ENCODE measurements at regions not wholly inside any gene's neighbourhood (a gene's known extent, or its start where the extent isn't known, plus 50 kb on each side); places are given as distances from the start of the nearest gene placed in this dataset.

DNA sequence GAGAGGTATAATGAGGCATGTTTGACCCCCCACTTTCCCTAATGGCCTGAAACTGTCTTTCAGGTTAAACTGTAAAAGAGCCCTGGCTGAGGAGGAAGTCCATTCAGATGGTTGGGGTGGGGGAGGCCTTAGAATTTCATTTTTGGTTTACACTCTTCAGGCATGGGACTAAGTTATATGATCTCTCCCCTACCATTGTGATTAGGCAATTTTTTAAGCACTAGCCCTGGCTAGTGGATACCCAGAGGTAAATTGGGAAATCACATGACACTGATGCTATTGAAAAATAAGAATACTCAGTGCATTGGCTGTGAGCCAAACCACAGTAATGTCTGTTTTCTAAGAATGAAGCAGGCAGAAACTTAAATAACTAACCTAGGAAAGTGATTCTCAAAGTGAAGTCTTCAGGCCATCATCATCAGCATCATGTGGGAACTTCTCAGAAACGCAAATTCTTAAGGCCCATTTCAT is 149.7 kb downstream of the RRAGB start:
- ChIA-PET POLR2A (ENCODE audit: partially characterized antibody) (no interaction called here), CTCF (ENCODE audit: partially characterized antibody) (no interaction called here)
- H3K9me3 ChIP-seq (ENCODE audit: insufficient read depth in 2 of 2, low read depth in 1 of 2, low read length in 1 of 2), result no peaks in the 10 kb centered on the region
- H4K20me1 ChIP-seq (replicated peaks in 1 of 2; ENCODE audit: control insufficient read depth in 1 of 2, insufficient read depth in 2 of 2, low read length in 2 of 2), result no peaks in the 10 kb centered on the region
- 92% methylated on average over 1 of the region's 1 CpG; no CpG with 5 or more reads in 1 of the 2 experiments for whole genome bisulfite sequencing, 2 experiments (ENCODE audit: extremely low coverage in 1 of 2, insufficient coverage in 1 of 2, insufficient read length in 1 of 2, insufficient replicate concordance in 2 of 2, low coverage in 1 of 2, low lambda C conversion rate in 2 of 2, missing lambda C conversion rate in 1 of 2)
- no peak overlapping the region for H3K23ac ChIP-seq (ENCODE audit: insufficient read length)
- H2BK120ac ChIP-seq (replicated peaks; ENCODE audit: low read depth, low read length), result no peak overlapping the region
- DNase-seq (ENCODE audit: low read depth in 1 of 2, low spot score in 2 of 2) (no peak), FAIRE-seq (no peak)
- H2BK5ac ChIP-seq (ENCODE audit: low read depth, low read length), result no peak overlapping the region
- TF ChIP-seq CBX8 (IDR thresholded peaks at IDR 0.05; ENCODE audit: borderline replicate concordance, low read depth, low read length) (no peak), SP4 (IDR thresholded peaks at IDR 0.05; ENCODE audit: low read length) (no peak), POLR2A (IDR thresholded peaks at IDR 0.05; ENCODE audit: control extremely low read depth in 1 of 2, low read depth in 2 of 2, low read length in 2 of 2) (no peak), JUN (IDR thresholded peaks at IDR 0.05; ENCODE audit: low read depth, low read length) (no peak), TBP (IDR thresholded peaks at IDR 0.05; ENCODE audit: low read depth, low read length) (no peak), CHD2 (IDR thresholded peaks at IDR 0.05; ENCODE audit: low read length) (no peak), SP1 (IDR thresholded peaks at IDR 0.05; ENCODE audit: low read depth, low read length) (no peak), E2F6 (IDR thresholded peaks at IDR 0.05) (no peak)
- TF ChIP-seq, protein P1, sequence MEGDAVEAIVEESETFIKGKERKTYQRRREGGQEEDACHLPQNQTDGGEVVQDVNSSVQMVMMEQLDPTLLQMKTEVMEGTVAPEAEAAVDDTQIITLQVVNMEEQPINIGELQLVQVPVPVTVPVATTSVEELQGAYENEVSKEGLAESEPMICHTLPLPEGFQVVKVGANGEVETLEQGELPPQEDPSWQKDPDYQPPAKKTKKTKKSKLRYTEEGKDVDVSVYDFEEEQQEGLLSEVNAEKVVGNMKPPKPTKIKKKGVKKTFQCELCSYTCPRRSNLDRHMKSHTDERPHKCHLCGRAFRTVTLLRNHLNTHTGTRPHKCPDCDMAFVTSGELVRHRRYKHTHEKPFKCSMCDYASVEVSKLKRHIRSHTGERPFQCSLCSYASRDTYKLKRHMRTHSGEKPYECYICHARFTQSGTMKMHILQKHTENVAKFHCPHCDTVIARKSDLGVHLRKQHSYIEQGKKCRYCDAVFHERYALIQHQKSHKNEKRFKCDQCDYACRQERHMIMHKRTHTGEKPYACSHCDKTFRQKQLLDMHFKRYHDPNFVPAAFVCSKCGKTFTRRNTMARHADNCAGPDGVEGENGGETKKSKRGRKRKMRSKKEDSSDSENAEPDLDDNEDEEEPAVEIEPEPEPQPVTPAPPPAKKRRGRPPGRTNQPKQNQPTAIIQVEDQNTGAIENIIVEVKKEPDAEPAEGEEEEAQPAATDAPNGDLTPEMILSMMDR (IDR thresholded peaks at IDR 0.05; ENCODE audit: control extremely low read depth in 1 of 3, insufficient read depth in 1 of 3, low read depth in 1 of 3, low read length in 3 of 3), result no peak
- TF ChIP-seq, protein P2, sequence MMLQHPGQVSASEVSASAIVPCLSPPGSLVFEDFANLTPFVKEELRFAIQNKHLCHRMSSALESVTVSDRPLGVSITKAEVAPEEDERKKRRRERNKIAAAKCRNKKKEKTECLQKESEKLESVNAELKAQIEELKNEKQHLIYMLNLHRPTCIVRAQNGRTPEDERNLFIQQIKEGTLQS (IDR thresholded peaks at IDR 0.05; ENCODE audit: insufficient read depth, low read depth, low read length), result no peak
- H3K4me3 ChIP-seq (ENCODE audit: extremely low read depth in 1 of 4, insufficient read depth in 2 of 4, low read depth in 3 of 4, low read length in 4 of 4), result no peak overlapping the region
- no peaks in the 10 kb centered on the region for H3K36me3 ChIP-seq (ENCODE audit: control insufficient read depth in 2 of 4, insufficient read depth in 4 of 4, low read length in 3 of 4)
- H3K79me1 ChIP-seq (ENCODE audit: low read depth, low read length), result no peaks in the 10 kb centered on the region
- H3K23me2 ChIP-seq (ENCODE audit: low read depth, low read length), result no peaks in the 10 kb centered on the region
- no peak overlapping the region for H3K18ac ChIP-seq (ENCODE audit: extremely low read depth, low read length)
- H4K8ac ChIP-seq (ENCODE audit: extremely low read depth, insufficient read depth, low read length), result no peak overlapping the region
- no peak overlapping the region for H2AFZ ChIP-seq (ENCODE audit: low read length)
- H2BK20ac ChIP-seq (ENCODE audit: low read length), result no peak overlapping the region
- no peak overlapping the region for H2BK12ac ChIP-seq (ENCODE audit: low read depth, low read length)
- no peak overlapping the region for H3K56ac ChIP-seq (replicated peaks; ENCODE audit: insufficient read length, low read depth, low read length)
- H3K4me2 ChIP-seq (ENCODE audit: insufficient read depth in 1 of 2, low read depth in 2 of 2, low read length in 2 of 2), result no peak overlapping the region
- no peak overlapping the region for H2AK5ac ChIP-seq (ENCODE audit: low read depth, low read length)
- no peak overlapping the region for H4K91ac ChIP-seq (replicated peaks; ENCODE audit: insufficient read length, low read length)
- no peak overlapping the region for H3K14ac ChIP-seq (ENCODE audit: insufficient read length)
- no peak overlapping the region for H3K27ac ChIP-seq (ENCODE audit: low read depth, low read length)
- H3K79me2 ChIP-seq (ENCODE audit: control insufficient read depth in 1 of 2, insufficient read depth in 2 of 2, low read length in 2 of 2), result no peaks in the 10 kb centered on the region
- no peaks in the 10 kb centered on the region for H3K27me3 ChIP-seq (replicated peaks in 1 of 4; ENCODE audit: control insufficient read depth in 3 of 4, extremely low read depth in 1 of 4, insufficient read depth in 3 of 4, low read length in 3 of 4)
- H4K5ac ChIP-seq (ENCODE audit: insufficient read length, low read depth, low read length), result no peak overlapping the region
- H3K4me1 ChIP-seq (replicated peaks in 1 of 4; ENCODE audit: control insufficient read depth in 3 of 4, insufficient read depth in 4 of 4, low read length in 3 of 4), result no peaks in the 10 kb centered on the region
- H2BK15ac ChIP-seq (ENCODE audit: low read length), result no peak overlapping the region
- no peak overlapping the region for H3K9ac ChIP-seq (replicated peaks in 1 of 4; ENCODE audit: extremely low read depth in 1 of 4, low read depth in 3 of 4, low read length in 3 of 4)
- no peak overlapping the region for H3K4ac ChIP-seq (replicated peaks; ENCODE audit: insufficient read length, low read depth, low read length)
